Neural progenitor cell (in vitro differentiated cells): ENCODE measurements at regions not wholly inside any gene's neighbourhood (a gene's known extent, or its start where the extent isn't known, plus 50 kb on each side); places are given as distances from the start of the nearest gene placed in this dataset.

Source experiments
- DNase-seq: peaks from one replicate; pipeline ENCODE4 v3.0.0-alpha.2; 2016; ENCODE audit warnings: low spot score
- H2AFZ ChIP-seq: fragments of 200-600 bp; sonication (generic); replicated peaks from 2 replicates; pipeline ENCODE4 v1.6.1; 2016; ENCODE audit warnings: antibody characterized with exemption
- H3F3A ChIP-seq: fragments of 200-600 bp; sonication (generic); 2 replicates; pipeline ENCODE4 v1.6.1; 2016; ENCODE audit warnings: antibody characterized with exemption, low read depth
- H3K27ac ChIP-seq: fragments of 200-600 bp; sonication (generic); 2 replicates; pipeline ENCODE4 v1.5.1; 2016; ENCODE audit warnings: mild to moderate bottlenecking
- H3K27me3 ChIP-seq: fragments of 200-600 bp; sonication (generic); 2 replicates; pipeline ENCODE4 v1.6.1; 2016; ENCODE audit warnings: mild to moderate bottlenecking, moderate library complexity
- H3K36me3 ChIP-seq: fragments of 200-600 bp; sonication (generic); 2 replicates; pipeline ENCODE4 v1.5.1; 2016
- H3K4me1 ChIP-seq: fragments of 200-600 bp; sonication (generic); 2 replicates; pipeline ENCODE4 v1.6.1; 2016; ENCODE audit warnings: mixed run types
- H3K4me2 ChIP-seq: fragments of 200-600 bp; sonication (generic); 2 replicates; pipeline ENCODE4 v1.6.1; 2016
- H3K4me3 ChIP-seq: fragments of 200-600 bp; sonication (generic); 2 replicates; pipeline ENCODE4 v1.5.1; 2016
- H3K79me2 ChIP-seq: fragments of 200-600 bp; sonication (generic); 2 replicates; pipeline ENCODE4 v1.6.1; 2016; ENCODE audit warnings: low read depth
- H3K9ac ChIP-seq: fragments of 200-600 bp; sonication (generic); 2 replicates; pipeline ENCODE4 v1.6.1; 2016
- H3K9me3 ChIP-seq: fragments of 200-600 bp; sonication (generic); 2 replicates; pipeline ENCODE4 v1.5.1; 2016; ENCODE audit warnings: low read depth
- H4K20me1 ChIP-seq: fragments of 200-600 bp; sonication (generic); 2 replicates; pipeline ENCODE4 v1.6.1; 2016; ENCODE audit warnings: low read depth
- H3K27ac Mint-ChIP-seq: 3 replicates; pipeline ENCODE4 v1.8.0; 2021; ENCODE audit warnings: mixed read lengths
- H3K27me3 Mint-ChIP-seq: 2 replicates; pipeline ENCODE4 v1.8.0; 2022; ENCODE audit warnings: low read depth, mild to moderate bottlenecking, inconsistent platforms, moderate library complexity, mixed read lengths; ENCODE audit not compliant: insufficient read depth
- H3K36me3 Mint-ChIP-seq: 3 replicates; pipeline ENCODE4 v1.8.0; 2021; ENCODE audit warnings: mixed read lengths
- H3K4me1 Mint-ChIP-seq: 3 replicates; pipeline ENCODE4 v1.8.0; 2021; ENCODE audit warnings: mixed read lengths
- H3K4me3 Mint-ChIP-seq: 3 replicates; pipeline ENCODE4 v1.8.0; 2021; ENCODE audit warnings: mild to moderate bottlenecking, moderate library complexity, mixed read lengths
- H3K9me3 Mint-ChIP-seq: 3 replicates; pipeline ENCODE4 v1.8.0; 2020; ENCODE audit warnings: mixed read lengths
- CTCF ChIP-seq: fragments of 200-600 bp; sonication (generic); IDR thresholded peaks from 2 replicates; pipeline ENCODE4 v1.5.1; 2017; ENCODE audit warnings: antibody characterized with exemption, mild to moderate bottlenecking
- EZH2 ChIP-seq: fragments of 200-600 bp; sonication (generic); IDR thresholded peaks from 2 replicates; pipeline ENCODE4 v1.6.1; 2017; ENCODE audit warnings: antibody characterized with exemption, mild to moderate bottlenecking, moderate library complexity
- EZH2phosphoT487 ChIP-seq: fragments of 200-600 bp; sonication (generic); IDR thresholded peaks from 2 replicates; pipeline ENCODE4 v1.6.1; 2017; ENCODE audit warnings: antibody characterized with exemption

GRCh38 chr22:49166211-49166610, 661.5 kb downstream of the BRD1 start:
- no peak overlapping the region for H3K4me3 Mint-ChIP-seq

GRCh38 chr22:49164773-49165320, 662.8 kb downstream of the BRD1 start:
- DNase-seq: no peak
- Histone ChIP-seq H3K4me1 (no peaks in the 10 kb centered on the region), H3F3A (no peaks in the 10 kb centered on the region), H3K4me3 (no peak overlapping the region), H3K79me2 (no peaks in the 10 kb centered on the region), H3K27me3 (no peaks in the 10 kb centered on the region), H4K20me1 (no peaks in the 10 kb centered on the region), H3K4me2 (no peak overlapping the region), H3K36me3 (no peaks in the 10 kb centered on the region), H2AFZ (no peak overlapping the region), H3K9ac (no peak overlapping the region), H3K9me3 (no peaks in the 10 kb centered on the region), H3K27ac (no peak overlapping the region)
- no peak for TF ChIP-seq CTCF
- TF ChIP-seq EZH2: no peak
- no peak for TF ChIP-seq EZH2phosphoT487
- no peak overlapping the region for H3K27ac Mint-ChIP-seq
- H3K4me1 Mint-ChIP-seq: no peaks in the 10 kb centered on the region
- no peak overlapping the region for H3K4me3 Mint-ChIP-seq
- no peaks in the 10 kb centered on the region for H3K27me3 Mint-ChIP-seq
- H3K36me3 Mint-ChIP-seq: no peaks in the 10 kb centered on the region
- no peaks in the 10 kb centered on the region for H3K9me3 Mint-ChIP-seq

More at GRCh38 chr22:49166211-49166610, 661.5 kb downstream of the BRD1 start:
- Histone ChIP-seq H3K4me2 (no peak overlapping the region), H3K27ac (no peak overlapping the region), H3K9me3 (no peaks in the 10 kb centered on the region), H3K36me3 (no peaks in the 10 kb centered on the region), H3K4me1 (no peaks in the 10 kb centered on the region), H3K9ac (no peak overlapping the region), H4K20me1 (no peaks in the 10 kb centered on the region), H3K79me2 (no peaks in the 10 kb centered on the region), H2AFZ (no peak overlapping the region), H3K4me3 (no peak overlapping the region), H3F3A (no peaks in the 10 kb centered on the region), H3K27me3 (no peaks in the 10 kb centered on the region)
- no peak overlapping the region for H3K27ac Mint-ChIP-seq
- H3K9me3 Mint-ChIP-seq: peaks cover 2% of the 10 kb centered on the region
- no peaks in the 10 kb centered on the region for H3K4me1 Mint-ChIP-seq
- no peak for DNase-seq
- TF ChIP-seq EZH2phosphoT487 (no peak), EZH2 (no peak), CTCF (no peak)
- no peaks in the 10 kb centered on the region for H3K27me3 Mint-ChIP-seq
- H3K36me3 Mint-ChIP-seq: no peaks in the 10 kb centered on the region

GRCh38 chr22:49163960-49164690, 663.5 kb downstream of the BRD1 start:
- Histone ChIP-seq H3K4me2 (no peak overlapping the region), H3K9me3 (no peaks in the 10 kb centered on the region), H4K20me1 (no peaks in the 10 kb centered on the region), H3K36me3 (no peaks in the 10 kb centered on the region), H3F3A (no peaks in the 10 kb centered on the region), H3K27me3 (no peaks in the 10 kb centered on the region), H3K27ac (no peak overlapping the region), H2AFZ (no peak overlapping the region), H3K4me3 (no peak overlapping the region), H3K4me1 (no peaks in the 10 kb centered on the region), H3K9ac (no peak overlapping the region), H3K79me2 (no peaks in the 10 kb centered on the region)
- Mint-ChIP-seq H3K9me3 (no peaks in the 10 kb centered on the region), H3K27me3 (no peaks in the 10 kb centered on the region), H3K27ac (no peak overlapping the region), H3K4me1 (no peaks in the 10 kb centered on the region), H3K4me3 (no peak overlapping the region), H3K36me3 (no peaks in the 10 kb centered on the region)
- no peak for TF ChIP-seq EZH2
- no peak for TF ChIP-seq CTCF
- no peak for TF ChIP-seq EZH2phosphoT487
- DNase-seq: no peak
